ENCODE measurements at regions not wholly inside any gene's neighbourhood (a gene's known extent, or its start where the extent isn't known, plus 50 kb on each side); places are given as distances from the start of the nearest gene placed in this dataset.

DNA sequence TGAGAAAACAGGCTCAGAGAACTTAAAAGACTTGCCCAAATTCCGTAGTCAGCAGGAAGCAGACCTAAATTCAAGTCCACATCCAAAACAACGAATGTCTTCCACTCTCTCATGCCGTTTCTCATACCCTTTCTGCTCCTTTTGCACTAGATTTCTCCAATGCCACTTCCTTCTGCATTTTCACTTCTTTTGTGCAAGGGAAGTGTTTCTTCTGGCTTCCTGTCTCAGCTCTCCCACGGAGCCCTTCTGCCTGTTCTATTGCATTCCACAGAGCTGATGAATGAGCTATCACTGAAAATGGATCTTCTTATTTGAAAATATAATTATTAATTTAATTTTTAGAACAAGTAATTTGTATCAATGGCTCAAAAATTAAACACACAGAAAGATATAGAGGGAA, 56.1 kb upstream of the STK24 start:
- CTCF ChIA-PET = no interaction called here
- TF ChIP-seq SMAD1 (IDR thresholded peaks at IDR 0.05; ENCODE audit: low read depth, partially characterized antibody) (no peak), GATAD2B (conservative IDR thresholded peaks at IDR 0.05; ENCODE audit: low read depth) (no peak), WRNIP1 (IDR thresholded peaks at IDR 0.05; ENCODE audit: borderline replicate concordance, low read depth, low read length) (no peak), BMI1 (IDR thresholded peaks at IDR 0.05; ENCODE audit: borderline replicate concordance) (no peak), SMARCA5 (IDR thresholded peaks at IDR 0.05) (no peak), MYC (IDR thresholded peaks at IDR 0.05; ENCODE audit: insufficient read depth, insufficient read length, insufficient replicate concordance, low read length, severe bottlenecking) (no peak), RAD21 (IDR thresholded peaks at IDR 0.05; ENCODE audit: insufficient read depth, low read depth, low read length) (no peak), KDM1A (IDR thresholded peaks at IDR 0.05; ENCODE audit: borderline replicate concordance) (no peak), KLF5 (IDR thresholded peaks at IDR 0.05; ENCODE audit: partially characterized antibody) (no peak), RFX5 (IDR thresholded peaks at IDR 0.05; ENCODE audit: low read depth, low read length) (no peak), CBFB (IDR thresholded peaks at IDR 0.05; ENCODE audit: low read depth) (no peak), NRF1 (conservative IDR thresholded peaks at IDR 0.05; ENCODE audit: low read depth, low read length) (no peak)
- TF ChIP-seq, protein P1, sequence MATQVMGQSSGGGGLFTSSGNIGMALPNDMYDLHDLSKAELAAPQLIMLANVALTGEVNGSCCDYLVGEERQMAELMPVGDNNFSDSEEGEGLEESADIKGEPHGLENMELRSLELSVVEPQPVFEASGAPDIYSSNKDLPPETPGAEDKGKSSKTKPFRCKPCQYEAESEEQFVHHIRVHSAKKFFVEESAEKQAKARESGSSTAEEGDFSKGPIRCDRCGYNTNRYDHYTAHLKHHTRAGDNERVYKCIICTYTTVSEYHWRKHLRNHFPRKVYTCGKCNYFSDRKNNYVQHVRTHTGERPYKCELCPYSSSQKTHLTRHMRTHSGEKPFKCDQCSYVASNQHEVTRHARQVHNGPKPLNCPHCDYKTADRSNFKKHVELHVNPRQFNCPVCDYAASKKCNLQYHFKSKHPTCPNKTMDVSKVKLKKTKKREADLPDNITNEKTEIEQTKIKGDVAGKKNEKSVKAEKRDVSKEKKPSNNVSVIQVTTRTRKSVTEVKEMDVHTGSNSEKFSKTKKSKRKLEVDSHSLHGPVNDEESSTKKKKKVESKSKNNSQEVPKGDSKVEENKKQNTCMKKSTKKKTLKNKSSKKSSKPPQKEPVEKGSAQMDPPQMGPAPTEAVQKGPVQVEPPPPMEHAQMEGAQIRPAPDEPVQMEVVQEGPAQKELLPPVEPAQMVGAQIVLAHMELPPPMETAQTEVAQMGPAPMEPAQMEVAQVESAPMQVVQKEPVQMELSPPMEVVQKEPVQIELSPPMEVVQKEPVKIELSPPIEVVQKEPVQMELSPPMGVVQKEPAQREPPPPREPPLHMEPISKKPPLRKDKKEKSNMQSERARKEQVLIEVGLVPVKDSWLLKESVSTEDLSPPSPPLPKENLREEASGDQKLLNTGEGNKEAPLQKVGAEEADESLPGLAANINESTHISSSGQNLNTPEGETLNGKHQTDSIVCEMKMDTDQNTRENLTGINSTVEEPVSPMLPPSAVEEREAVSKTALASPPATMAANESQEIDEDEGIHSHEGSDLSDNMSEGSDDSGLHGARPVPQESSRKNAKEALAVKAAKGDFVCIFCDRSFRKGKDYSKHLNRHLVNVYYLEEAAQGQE (IDR thresholded peaks at IDR 0.05; ENCODE audit: low read depth, low read length) = no peak
- TF ChIP-seq, protein P2, sequence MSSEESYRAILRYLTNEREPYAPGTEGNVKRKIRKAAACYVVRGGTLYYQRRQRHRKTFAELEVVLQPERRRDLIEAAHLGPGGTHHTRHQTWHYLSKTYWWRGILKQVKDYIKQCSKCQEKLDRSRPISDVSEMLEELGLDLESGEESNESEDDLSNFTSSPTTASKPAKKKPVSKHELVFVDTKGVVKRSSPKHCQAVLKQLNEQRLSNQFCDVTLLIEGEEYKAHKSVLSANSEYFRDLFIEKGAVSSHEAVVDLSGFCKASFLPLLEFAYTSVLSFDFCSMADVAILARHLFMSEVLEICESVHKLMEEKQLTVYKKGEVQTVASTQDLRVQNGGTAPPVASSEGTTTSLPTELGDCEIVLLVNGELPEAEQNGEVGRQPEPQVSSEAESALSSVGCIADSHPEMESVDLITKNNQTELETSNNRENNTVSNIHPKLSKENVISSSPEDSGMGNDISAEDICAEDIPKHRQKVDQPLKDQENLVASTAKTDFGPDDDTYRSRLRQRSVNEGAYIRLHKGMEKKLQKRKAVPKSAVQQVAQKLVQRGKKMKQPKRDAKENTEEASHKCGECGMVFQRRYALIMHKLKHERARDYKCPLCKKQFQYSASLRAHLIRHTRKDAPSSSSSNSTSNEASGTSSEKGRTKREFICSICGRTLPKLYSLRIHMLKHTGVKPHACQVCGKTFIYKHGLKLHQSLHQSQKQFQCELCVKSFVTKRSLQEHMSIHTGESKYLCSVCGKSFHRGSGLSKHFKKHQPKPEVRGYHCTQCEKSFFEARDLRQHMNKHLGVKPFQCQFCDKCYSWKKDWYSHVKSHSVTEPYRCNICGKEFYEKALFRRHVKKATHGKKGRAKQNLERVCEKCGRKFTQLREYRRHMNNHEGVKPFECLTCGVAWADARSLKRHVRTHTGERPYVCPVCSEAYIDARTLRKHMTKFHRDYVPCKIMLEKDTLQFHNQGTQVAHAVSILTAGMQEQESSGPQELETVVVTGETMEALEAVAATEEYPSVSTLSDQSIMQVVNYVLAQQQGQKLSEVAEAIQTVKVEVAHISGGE (CRISPR knock-in tag; IDR thresholded peaks at IDR 0.05) = no peak
- TF ChIP-seq, protein P3, sequence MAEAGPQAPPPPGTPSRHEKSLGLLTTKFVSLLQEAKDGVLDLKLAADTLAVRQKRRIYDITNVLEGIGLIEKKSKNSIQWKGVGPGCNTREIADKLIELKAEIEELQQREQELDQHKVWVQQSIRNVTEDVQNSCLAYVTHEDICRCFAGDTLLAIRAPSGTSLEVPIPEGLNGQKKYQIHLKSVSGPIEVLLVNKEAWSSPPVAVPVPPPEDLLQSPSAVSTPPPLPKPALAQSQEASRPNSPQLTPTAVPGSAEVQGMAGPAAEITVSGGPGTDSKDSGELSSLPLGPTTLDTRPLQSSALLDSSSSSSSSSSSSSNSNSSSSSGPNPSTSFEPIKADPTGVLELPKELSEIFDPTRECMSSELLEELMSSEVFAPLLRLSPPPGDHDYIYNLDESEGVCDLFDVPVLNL (IDR thresholded peaks at IDR 0.05; ENCODE audit: low read depth, low read length) = no peak

More for the DNA sequence above, 56.1 kb upstream of the STK24 start:
- ATAC-seq (no peak), FAIRE-seq (no peak), DNase-seq (ENCODE audit: low read depth, low spot score) (no peak)
- H2AFZ ChIP-seq (ENCODE audit: control insufficient read depth, low read depth, low read length) = no peak overlapping the region
- no TSS peak for BruUV-seq (replicated peaks)
- no peaks in the 10 kb centered on the region for H3K9me3 ChIP-seq (replicated peaks; ENCODE audit: control insufficient read depth, insufficient read depth, low read length)
- no peak overlapping the region for H3K27ac ChIP-seq (ENCODE audit: control insufficient read depth, insufficient read depth)
- H3K79me2 ChIP-seq (ENCODE audit: control insufficient read depth, insufficient read depth, low read length) = no peaks in the 10 kb centered on the region
- ChIA-PET POLR2A (no interaction called here), RAD21 (ENCODE audit: unreplicated experiment) (no interaction called here), SMC1A (ENCODE audit: uncharacterized antibody, unreplicated experiment) (no interaction called here)
- 53% methylated on average over 4 of the region's 4 CpGs for WGBS (ENCODE audit: insufficient coverage, insufficient replicate concordance, low lambda C conversion rate, missing lambda C conversion rate)
- intact Hi-C loops (cut with micrococcal nuclease; ENCODE audit: unreplicated experiment) = no loop called here
- no peak overlapping the region for H3K9ac ChIP-seq (ENCODE audit: control insufficient read depth, insufficient read depth, low read length)
- H3K36me3 ChIP-seq (ENCODE audit: control insufficient read depth in 2 of 2, insufficient read depth in 2 of 2, low read length in 1 of 2) = no peaks in the 10 kb centered on the region
- H3K4me2 ChIP-seq (ENCODE audit: control insufficient read depth, insufficient read depth) = no peak overlapping the region
- H4K20me1 ChIP-seq (ENCODE audit: control insufficient read depth, insufficient read depth) = no peaks in the 10 kb centered on the region
- H3K4me1 ChIP-seq (ENCODE audit: control insufficient read depth, insufficient read depth, low read length) = no peaks in the 10 kb centered on the region
- H3K27me3 ChIP-seq (replicated peaks in 1 of 2; ENCODE audit: control insufficient read depth in 2 of 2, insufficient read depth in 2 of 2, low read length in 1 of 2) = no peaks in the 10 kb centered on the region; a peak in 1 of 4 replicates
- in situ Hi-C loops (cut with MboI) = no loop called here
- no peak overlapping the region for H3K4me3 ChIP-seq

Measured in GM12878 (cell line).